Endothelial cell of umbilical vein (primary cell): ENCODE measurements at regions not wholly inside any gene's neighbourhood (a gene's known extent, or its start where the extent isn't known, plus 50 kb on each side); places are given as distances from the start of the nearest gene placed in this dataset.

Experiments
- BruUV-seq: library from RNA; stranded (reverse); fragments of 400-500 nt; replicated peaks from 2 replicates; lab custom pipeline; 2021; lab: Mats Ljungman, UMichigan
- CTCF ChIA-PET: fragments of 300-600, 350-600 bp; sonication (Branson Sonifier 250); formaldehyde crosslinking; loops from one replicate; lab custom pipeline; 2021; ENCODE audit warnings: antibody characterized with exemption, inconsistent platforms; lab: Charles Lee
- POLR2A ChIA-PET: fragments of 300-600, 350-600 bp; sonication (Branson Sonifier 250); formaldehyde crosslinking; loops from one replicate; lab custom pipeline; 2021; ENCODE audit warnings: antibody characterized with exemption, inconsistent platforms; lab: Charles Lee
- DNase-seq: peaks from one replicate; pipeline ENCODE4 v3.0.0-alpha.2; 2011; ENCODE audit warnings: low read depth, low spot score
- FAIRE-seq: peaks from 2 replicates; lab custom pipeline; 2011; peaks lifted over from hg19 to GRCh38; lab: Jason Lieb, UNC
- H2AFZ ChIP-seq: 2 replicates; pipeline ENCODE4 v1.6.0; 2012; ENCODE audit warnings: low read depth, low read length, control low read depth, inconsistent platforms
- H3K27ac ChIP-seq: 2 replicates; pipeline ENCODE4 v1.5.1; 2011; ENCODE audit warnings: low read depth, mild to moderate bottlenecking, control low read depth, low read length, moderate library complexity; ENCODE audit not compliant: insufficient read depth
- H3K27me3 ChIP-seq, 2 experiments: 2 replicates each; pipeline versions ENCODE4 v1.6.0 to v1.6.1; 2011; ENCODE audit warnings: low read length in 2 of 2, mixed read lengths in 1 of 2; ENCODE audit not compliant: control insufficient read depth in 2 of 2, insufficient read depth in 2 of 2
- H3K36me3 ChIP-seq, 2 experiments: 2 replicates in 1 of 2; 3 replicates in 1 of 2; pipeline ENCODE4 v1.5.1; 2011; ENCODE audit warnings: low read length in 2 of 2, mild to moderate bottlenecking in 1 of 2, moderate library complexity in 1 of 2; ENCODE audit not compliant: control insufficient read depth in 2 of 2, insufficient read depth in 2 of 2; ENCODE audit errors: extremely low read depth in 1 of 2
- H3K4me1 ChIP-seq: 3 replicates; pipeline ENCODE4 v1.5.1; 2011; ENCODE audit warnings: mild to moderate bottlenecking, low read length; ENCODE audit not compliant: control insufficient read depth, insufficient read depth; ENCODE audit errors: extremely low read depth
- H3K4me2 ChIP-seq: 2 replicates; pipeline ENCODE4 v1.6.1; 2011; ENCODE audit warnings: low read length, control low read depth, mixed read lengths; ENCODE audit not compliant: insufficient read depth
- H3K4me3 ChIP-seq, 3 experiments: fragments of 200-600 bp in 1 of 3; sonication (generic), shearing (Covaris generic) in 1 of 3; replicated peaks in 1 of 3; 2 replicates each; pipeline ENCODE4 v1.5.1; 2011 to 2016; ENCODE audit warnings: control low read depth in 3 of 3, low read length in 3 of 3, mild to moderate bottlenecking in 2 of 3, inconsistent platforms in 1 of 3, low read depth in 1 of 3, moderate library complexity in 1 of 3; ENCODE audit not compliant: insufficient read depth in 1 of 3
- H3K79me2 ChIP-seq: 2 replicates; pipeline ENCODE4 v1.6.0; 2012; ENCODE audit warnings: low read length, inconsistent platforms; ENCODE audit not compliant: control insufficient read depth, insufficient read depth
- H3K9ac ChIP-seq: replicated peaks from 2 replicates; pipeline ENCODE3; 2011; ENCODE audit warnings: low read length, control low read depth; ENCODE audit not compliant: insufficient read depth; ENCODE audit errors: extremely low read depth
- H3K9me1 ChIP-seq: replicated peaks from 3 replicates; pipeline ENCODE4 v1.6.0; 2011; ENCODE audit warnings: mild to moderate bottlenecking, low read length; ENCODE audit not compliant: control insufficient read depth, insufficient read depth; ENCODE audit errors: extremely low read depth
- H3K9me3 ChIP-seq: replicated peaks from 2 replicates; pipeline ENCODE4 v1.5.1; 2012; ENCODE audit warnings: low read length, inconsistent platforms; ENCODE audit not compliant: control insufficient read depth, insufficient read depth
- H4K20me1 ChIP-seq: replicated peaks from 2 replicates; pipeline ENCODE3; 2011; ENCODE audit warnings: mild to moderate bottlenecking, low read length; ENCODE audit not compliant: control insufficient read depth, insufficient read depth; ENCODE audit errors: extremely low read depth
- EZH2 ChIP-seq: IDR thresholded peaks from 2 replicates; pipeline ENCODE4 v1.6.1; 2012; ENCODE audit warnings: borderline replicate concordance, low read depth, mild to moderate bottlenecking, moderate library complexity, low read length, inconsistent platforms; ENCODE audit not compliant: severe bottlenecking
- FOS ChIP-seq: IDR thresholded peaks from 2 replicates; pipeline ENCODE4 v1.6.1; 2011; ENCODE audit warnings: mild to moderate bottlenecking, low read length, moderate library complexity, borderline replicate concordance; ENCODE audit not compliant: insufficient read depth
- GATA2 ChIP-seq: IDR thresholded peaks from 2 replicates; pipeline ENCODE4 v1.7.0; 2011; ENCODE audit warnings: low read depth, mild to moderate bottlenecking, moderate library complexity, mixed read lengths, low read length; ENCODE audit not compliant: insufficient read length, insufficient read depth
- JUN ChIP-seq: IDR thresholded peaks from 2 replicates; pipeline ENCODE4 v1.6.1; 2011; ENCODE audit warnings: borderline replicate concordance, low read depth; ENCODE audit not compliant: insufficient read length, insufficient read depth
- MYC ChIP-seq: IDR thresholded peaks from one replicate; pipeline ENCODE4 v1.6.1; 2011; ENCODE audit warnings: mild to moderate bottlenecking, low read depth, low read length
- POLR2A ChIP-seq: IDR thresholded peaks from 2 replicates; pipeline ENCODE4 v1.6.1; 2012; ENCODE audit warnings: low read depth, mild to moderate bottlenecking, control low read depth, low read length
- POLR2AphosphoS5 ChIP-seq: IDR thresholded peaks from 2 replicates; pipeline ENCODE4 v1.6.1; 2012; ENCODE audit warnings: low read depth, mild to moderate bottlenecking, control low read depth, low read length, moderate library complexity; ENCODE audit not compliant: insufficient read depth
- dilution Hi-C: fragments of 300-500 bp; cut with MboI; formaldehyde crosslinking; loops from one replicate; pipeline ENCODE4 v1.15.0; 2019; ENCODE audit warnings: low sequenced_read_pairs; ENCODE audit not compliant: extremely low pct_ligation_motif_present
- intact Hi-C: fragments of 100-400 bp; cut with micrococcal nuclease; formaldehyde crosslinking; loops from one replicate; pipeline ENCODE4 v1.10.0; 2022
- TF ChIP-seq, protein P1 (sequence below), 2 donors: IDR thresholded peaks; 1 replicate in 1 of 2; 2 replicates in 1 of 2; pipeline ENCODE4 v1.5.1; 2011; ENCODE audit warnings: low read length in 2 of 2, mild to moderate bottlenecking in 2 of 2, moderate library complexity in 2 of 2, control low read depth in 1 of 2, inconsistent platforms in 1 of 2, low read depth in 1 of 2; ENCODE audit not compliant: insufficient read depth in 1 of 2; ENCODE audit errors: extremely low read depth in 1 of 2
- TF ChIP-seq, protein P2 (sequence below): IDR thresholded peaks from 2 replicates; pipeline ENCODE4 v1.6.1; 2011; ENCODE audit not compliant: insufficient read depth, insufficient read length

DNA sequence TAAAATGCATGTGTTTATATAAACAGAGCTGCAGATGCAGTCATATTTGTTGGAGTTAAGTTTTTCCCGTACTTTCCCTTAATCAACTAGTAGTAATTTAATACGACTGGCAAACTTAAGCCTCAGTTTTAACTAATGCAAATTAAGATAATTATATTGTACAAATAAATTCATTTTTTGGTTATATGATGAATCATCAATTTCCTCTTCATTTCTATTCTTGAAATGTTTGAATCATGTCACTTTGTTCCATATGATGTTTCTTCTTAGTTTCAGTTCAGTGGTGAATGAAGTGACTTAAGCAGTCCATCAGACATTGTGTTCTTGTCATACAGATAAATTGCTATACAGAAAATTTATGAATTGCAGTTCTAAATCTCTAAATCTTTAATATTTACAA lies 1361.2 kb upstream of the EPHA6 start:
- no peak overlapping the region for H2AFZ ChIP-seq
- H3K36me3 ChIP-seq, result no peaks in the 10 kb centered on the region
- H3K9me3 ChIP-seq, result no peaks in the 10 kb centered on the region
- intact Hi-C loops (no loop called here), dilution Hi-C loops (no loop called here)
- ChIA-PET CTCF (no interaction called here), POLR2A (no interaction called here)
- no peaks in the 10 kb centered on the region for H3K27me3 ChIP-seq
- no TSS peak for BruUV-seq
- FAIRE-seq (no peak), DNase-seq (no peak)
- no peaks in the 10 kb centered on the region for H3K9me1 ChIP-seq
- H3K79me2 ChIP-seq, result no peaks in the 10 kb centered on the region
- H3K4me2 ChIP-seq, result no peak overlapping the region
- H3K4me1 ChIP-seq, result no peaks in the 10 kb centered on the region
- TF ChIP-seq EZH2 (no peak), GATA2 (no peak), FOS (no peak), JUN (no peak), POLR2AphosphoS5 (no peak), POLR2A (no peak), MYC (no peak)
- TF ChIP-seq, protein P1, sequence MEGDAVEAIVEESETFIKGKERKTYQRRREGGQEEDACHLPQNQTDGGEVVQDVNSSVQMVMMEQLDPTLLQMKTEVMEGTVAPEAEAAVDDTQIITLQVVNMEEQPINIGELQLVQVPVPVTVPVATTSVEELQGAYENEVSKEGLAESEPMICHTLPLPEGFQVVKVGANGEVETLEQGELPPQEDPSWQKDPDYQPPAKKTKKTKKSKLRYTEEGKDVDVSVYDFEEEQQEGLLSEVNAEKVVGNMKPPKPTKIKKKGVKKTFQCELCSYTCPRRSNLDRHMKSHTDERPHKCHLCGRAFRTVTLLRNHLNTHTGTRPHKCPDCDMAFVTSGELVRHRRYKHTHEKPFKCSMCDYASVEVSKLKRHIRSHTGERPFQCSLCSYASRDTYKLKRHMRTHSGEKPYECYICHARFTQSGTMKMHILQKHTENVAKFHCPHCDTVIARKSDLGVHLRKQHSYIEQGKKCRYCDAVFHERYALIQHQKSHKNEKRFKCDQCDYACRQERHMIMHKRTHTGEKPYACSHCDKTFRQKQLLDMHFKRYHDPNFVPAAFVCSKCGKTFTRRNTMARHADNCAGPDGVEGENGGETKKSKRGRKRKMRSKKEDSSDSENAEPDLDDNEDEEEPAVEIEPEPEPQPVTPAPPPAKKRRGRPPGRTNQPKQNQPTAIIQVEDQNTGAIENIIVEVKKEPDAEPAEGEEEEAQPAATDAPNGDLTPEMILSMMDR (IDR thresholded peaks at IDR 0.05; ENCODE audit: extremely low read depth in 1 of 2, insufficient read depth in 1 of 2, low read depth in 1 of 2, low read length in 2 of 2), result no peak
- TF ChIP-seq, protein P2, sequence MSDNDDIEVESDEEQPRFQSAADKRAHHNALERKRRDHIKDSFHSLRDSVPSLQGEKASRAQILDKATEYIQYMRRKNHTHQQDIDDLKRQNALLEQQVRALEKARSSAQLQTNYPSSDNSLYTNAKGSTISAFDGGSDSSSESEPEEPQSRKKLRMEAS, result no peak
- no peak overlapping the region for H3K4me3 ChIP-seq
- no peak overlapping the region for H3K9ac ChIP-seq
- no peaks in the 10 kb centered on the region for H4K20me1 ChIP-seq
- H3K27ac ChIP-seq, result no peak overlapping the region
